Gastrocnemius medialis (tissue), 4 donors: ENCODE measurements at regions not wholly inside any gene's neighbourhood (a gene's known extent, or its start where the extent isn't known, plus 50 kb on each side); places are given as distances from the start of the nearest gene placed in this dataset.

Experiments used
- POLR2A ChIP-seq, 2 donors: fragments of 450-650 bp; IDR thresholded peaks; one replicate each; pipeline ENCODE4 v1.6.1; 2017; ENCODE audit warnings: antibody characterized with exemption in 2 of 2, mild to moderate bottlenecking in 2 of 2, moderate library complexity in 2 of 2
- TF ChIP-seq, protein P1 (sequence below), 5 experiments: fragments of 450-650 bp in 3 of 5; fragments of 200-600 bp in 2 of 5; sonication (generic) in 2 of 5; IDR thresholded peaks in 4 of 5; conservative IDR thresholded peaks in 1 of 5; 1 replicate in 4 of 5; 2 replicates in 1 of 5; pipeline ENCODE4 v1.5.1; 2016 to 2019; ENCODE audit warnings: antibody characterized with exemption in 5 of 5, mild to moderate bottlenecking in 3 of 5, moderate library complexity in 3 of 5

DNA sequence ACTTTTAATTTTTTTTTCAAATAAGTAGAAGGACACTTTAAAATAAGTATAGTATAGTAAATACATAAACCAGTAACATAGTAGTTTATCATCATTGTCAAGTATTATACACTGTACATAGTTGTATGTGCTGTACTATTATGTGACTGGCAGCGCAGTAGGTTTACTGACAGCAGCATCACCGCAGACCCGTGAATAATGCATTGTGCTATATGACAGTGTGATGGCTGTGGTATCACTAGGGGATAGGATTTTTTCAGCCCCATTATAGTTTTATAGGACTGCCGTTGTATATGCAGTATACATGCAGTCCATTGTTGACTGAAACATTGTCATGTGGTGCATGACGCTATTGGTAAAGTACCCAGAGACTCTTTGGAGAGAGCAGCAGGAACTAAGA is 306.5 kb downstream of the SQOR start:
- TF ChIP-seq POLR2A (IDR thresholded peaks at IDR 0.05): no peak
- TF ChIP-seq, protein P1, sequence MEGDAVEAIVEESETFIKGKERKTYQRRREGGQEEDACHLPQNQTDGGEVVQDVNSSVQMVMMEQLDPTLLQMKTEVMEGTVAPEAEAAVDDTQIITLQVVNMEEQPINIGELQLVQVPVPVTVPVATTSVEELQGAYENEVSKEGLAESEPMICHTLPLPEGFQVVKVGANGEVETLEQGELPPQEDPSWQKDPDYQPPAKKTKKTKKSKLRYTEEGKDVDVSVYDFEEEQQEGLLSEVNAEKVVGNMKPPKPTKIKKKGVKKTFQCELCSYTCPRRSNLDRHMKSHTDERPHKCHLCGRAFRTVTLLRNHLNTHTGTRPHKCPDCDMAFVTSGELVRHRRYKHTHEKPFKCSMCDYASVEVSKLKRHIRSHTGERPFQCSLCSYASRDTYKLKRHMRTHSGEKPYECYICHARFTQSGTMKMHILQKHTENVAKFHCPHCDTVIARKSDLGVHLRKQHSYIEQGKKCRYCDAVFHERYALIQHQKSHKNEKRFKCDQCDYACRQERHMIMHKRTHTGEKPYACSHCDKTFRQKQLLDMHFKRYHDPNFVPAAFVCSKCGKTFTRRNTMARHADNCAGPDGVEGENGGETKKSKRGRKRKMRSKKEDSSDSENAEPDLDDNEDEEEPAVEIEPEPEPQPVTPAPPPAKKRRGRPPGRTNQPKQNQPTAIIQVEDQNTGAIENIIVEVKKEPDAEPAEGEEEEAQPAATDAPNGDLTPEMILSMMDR (IDR thresholded peaks at IDR 0.05 in 4 of 5, conservative IDR thresholded peaks at IDR 0.05 in 1 of 5): no peak
